ENCODE measurements at regions not wholly inside any gene's neighbourhood (a gene's known extent, or its start where the extent isn't known, plus 50 kb on each side); places are given as distances from the start of the nearest gene placed in this dataset.
"Not testable (repeated sequence)": the region's sequence is repeated elsewhere in the genome, so short reads cannot be mapped to it uniquely, and the experiment has no call there.

DNA sequence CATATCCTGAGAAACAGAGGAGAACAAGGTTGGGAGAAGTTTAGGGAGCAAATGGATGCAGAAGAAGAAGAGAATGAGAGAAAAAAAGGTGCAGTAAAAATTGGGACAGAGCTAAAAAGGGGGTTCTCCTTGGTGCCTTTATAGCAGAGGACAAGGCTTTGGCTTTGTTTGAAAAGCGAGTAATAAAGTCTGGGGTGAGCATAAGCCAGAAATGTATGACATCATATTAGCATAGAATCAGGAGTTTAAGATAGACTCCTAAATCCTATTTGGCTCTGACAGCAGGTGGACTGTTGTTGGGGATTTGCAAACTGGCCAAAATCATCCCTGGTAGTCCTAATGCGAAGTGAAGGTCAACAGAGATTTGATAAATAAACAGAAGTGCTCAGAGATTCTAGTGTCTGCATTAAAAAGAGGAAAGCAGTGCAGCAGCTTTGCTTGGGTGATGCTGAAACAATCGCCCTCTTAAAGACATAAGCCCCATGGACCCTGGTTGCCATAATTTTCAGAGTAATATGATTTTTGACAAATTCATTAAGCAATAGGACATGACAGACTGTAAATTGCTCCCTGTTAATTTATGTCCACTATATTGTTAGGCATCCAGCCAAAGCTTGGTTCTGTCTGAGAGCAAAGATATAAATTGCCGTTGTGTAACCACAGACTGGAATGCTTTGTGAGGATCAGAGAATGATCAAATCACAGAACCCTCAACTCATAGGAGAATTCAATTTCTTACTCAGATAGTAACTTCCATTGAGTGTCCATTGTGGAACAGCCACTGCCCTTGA is 385.0 kb upstream of the NFIA start:
- Mint-ChIP-seq H3K4me1 (no peaks in the 10 kb centered on the region), H3K27ac (no peak overlapping the region), H3K27me3 (no peaks in the 10 kb centered on the region), H3K36me3 (ENCODE audit: low read depth) (no peaks in the 10 kb centered on the region), H3K9me3 (no peaks in the 10 kb centered on the region), H3K4me3 (no peak overlapping the region)
- no peak for DNase-seq
- ChIA-PET POLR2A (no interaction called here), CTCF (no interaction called here)

DNA sequence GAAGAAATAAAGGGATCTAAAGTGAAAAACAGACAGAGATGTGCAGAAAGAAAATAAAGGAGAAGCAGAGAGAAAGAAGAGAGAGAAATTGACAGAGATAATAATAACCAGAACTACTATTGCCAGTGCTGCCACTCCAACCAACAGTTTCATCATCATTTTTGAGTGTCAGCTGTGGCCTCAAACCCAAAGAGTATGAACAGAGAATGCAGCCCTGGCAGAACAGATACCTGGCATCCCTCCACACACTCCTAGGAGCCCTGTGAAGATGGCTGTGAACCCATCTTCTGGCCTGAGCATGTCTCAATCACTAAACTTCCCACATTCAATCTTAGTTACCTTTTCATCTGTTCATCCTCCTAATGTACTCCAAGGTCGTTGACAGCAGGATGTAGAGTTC is 385.8 kb upstream of the NFIA start:
- no peaks in the 10 kb centered on the region for H3K36me3 Mint-ChIP-seq (ENCODE audit: low read depth)
- POLR2A ChIA-PET = no interaction called here
- CTCF ChIA-PET = no interaction called here

DNA sequence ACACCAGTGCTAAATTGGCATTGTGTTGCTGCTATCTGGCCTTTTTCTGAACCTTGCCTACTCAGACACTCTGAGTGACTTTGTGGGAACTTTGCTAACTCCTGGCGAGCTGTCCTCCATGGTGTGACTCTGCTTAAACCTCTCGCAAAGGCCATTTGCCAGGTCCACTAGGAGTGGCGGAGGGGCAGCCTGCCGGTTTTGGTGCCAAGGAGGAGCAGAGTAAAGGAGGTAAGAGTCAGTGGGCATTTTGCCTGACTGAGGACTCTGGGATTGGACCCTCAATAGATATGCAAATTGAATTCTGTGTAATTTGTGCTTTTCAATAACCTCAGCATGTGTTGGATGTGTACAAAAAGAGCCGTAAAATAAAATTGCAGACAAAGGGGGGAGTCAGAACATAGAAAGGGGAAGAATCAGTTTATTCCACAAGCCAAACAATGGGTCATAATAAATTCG is 386.6 kb upstream of the NFIA start:
- no peaks in the 10 kb centered on the region for H3K27me3 Mint-ChIP-seq
- H3K36me3 Mint-ChIP-seq (ENCODE audit: low read depth) = no peaks in the 10 kb centered on the region
- H3K9me3 Mint-ChIP-seq = no peaks in the 10 kb centered on the region
- DNase-seq = no peak
- H3K27ac Mint-ChIP-seq = no peak overlapping the region
- POLR2A ChIA-PET = no interaction called here
- H3K4me3 Mint-ChIP-seq = no peak overlapping the region
- no peaks in the 10 kb centered on the region for H3K4me1 Mint-ChIP-seq
- CTCF ChIA-PET = no interaction called here

More for the DNA sequence above, 385.8 kb upstream of the NFIA start:
- H3K27ac Mint-ChIP-seq = no peak overlapping the region
- H3K9me3 Mint-ChIP-seq = no peaks in the 10 kb centered on the region
- no peaks in the 10 kb centered on the region for H3K4me1 Mint-ChIP-seq
- no peaks in the 10 kb centered on the region for H3K27me3 Mint-ChIP-seq
- H3K4me3 Mint-ChIP-seq = no peak overlapping the region
- DNase-seq = no peak

DNA sequence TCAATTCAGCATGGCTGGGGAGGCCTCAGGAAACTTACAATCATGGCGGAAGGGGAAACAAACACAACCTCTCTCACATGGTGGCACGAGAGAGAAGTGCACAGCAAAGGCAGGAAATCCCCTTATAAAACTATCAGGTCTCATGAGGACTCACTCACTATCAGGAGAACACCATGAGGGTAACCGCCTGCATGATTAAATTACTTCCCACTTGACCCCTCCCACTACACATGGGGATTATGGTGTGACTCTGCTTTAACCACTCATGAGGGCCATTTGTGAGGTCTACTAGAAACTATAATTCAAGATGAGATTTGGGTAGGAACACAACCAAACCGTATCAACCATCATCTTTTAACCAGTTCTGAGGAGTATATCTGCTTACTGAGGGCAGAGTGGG is 387.4 kb upstream of the NFIA start:
- DNase-seq = no peak
- H3K9me3 Mint-ChIP-seq = no peaks in the 10 kb centered on the region
- H3K36me3 Mint-ChIP-seq (ENCODE audit: low read depth) = no peaks in the 10 kb centered on the region
- no peak overlapping the region for H3K4me3 Mint-ChIP-seq
- H3K27me3 Mint-ChIP-seq = no peaks in the 10 kb centered on the region
- ChIA-PET POLR2A (no interaction called here), CTCF (no interaction called here)
- H3K27ac Mint-ChIP-seq = no peak overlapping the region
- H3K4me1 Mint-ChIP-seq = no peaks in the 10 kb centered on the region

DNA sequence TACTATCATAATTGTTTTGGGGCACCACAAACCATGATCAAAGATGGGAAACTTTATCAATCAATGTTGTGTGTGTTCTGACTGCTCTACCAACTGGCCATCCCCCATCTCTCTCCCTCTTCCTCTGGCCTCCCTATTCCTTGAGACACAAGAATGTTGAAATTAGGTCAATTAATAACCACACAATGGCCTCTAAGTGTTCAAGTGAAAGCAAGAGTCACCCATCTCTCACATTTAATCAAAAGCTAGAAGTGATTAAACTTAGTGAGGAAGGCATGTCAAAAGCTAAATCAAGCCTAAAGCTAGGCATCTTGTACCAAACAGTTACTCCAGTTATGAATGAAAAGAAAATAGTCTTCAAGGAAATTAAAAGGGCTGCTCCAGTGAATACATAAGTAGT is 390.3 kb upstream of the NFIA start:
- ChIA-PET POLR2A (no interaction called here), CTCF (no interaction called here)
- Mint-ChIP-seq H3K36me3 (ENCODE audit: low read depth) (no peaks in the 10 kb centered on the region), H3K4me3 (no peak overlapping the region), H3K27me3 (no peaks in the 10 kb centered on the region), H3K9me3 (peaks cover 2% of the 10 kb centered on the region), H3K27ac (no peak overlapping the region), H3K4me1 (no peaks in the 10 kb centered on the region)
- DNase-seq = no peak

DNA sequence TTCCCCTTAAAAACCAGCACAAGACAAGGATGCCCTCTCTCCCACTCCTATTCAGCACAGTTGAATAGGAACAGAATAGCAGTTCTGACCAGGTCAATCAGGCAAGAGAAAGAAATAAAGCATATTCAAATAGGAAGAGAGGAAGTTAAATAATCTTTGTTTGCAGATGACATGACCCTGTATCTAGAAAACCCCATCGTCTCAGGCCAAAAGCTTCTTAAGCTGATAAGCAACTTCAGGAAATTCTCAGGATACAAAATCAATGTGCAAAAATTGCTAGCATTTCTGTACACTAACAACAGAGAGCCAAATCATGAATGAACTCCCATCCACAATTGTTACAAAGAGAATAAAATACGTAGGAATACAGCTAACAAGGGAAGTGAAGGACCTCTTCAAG is 394.1 kb upstream of the NFIA start:
- CTCF ChIA-PET; POLR2A ChIA-PET; H3K36me3 Mint-ChIP-seq (ENCODE audit: low read depth); H3K27me3 Mint-ChIP-seq; H3K9me3 Mint-ChIP-seq; H3K4me1 Mint-ChIP-seq; H3K4me3 Mint-ChIP-seq; H3K27ac Mint-ChIP-seq; DNase-seq: not testable (repeated sequence)

DNA sequence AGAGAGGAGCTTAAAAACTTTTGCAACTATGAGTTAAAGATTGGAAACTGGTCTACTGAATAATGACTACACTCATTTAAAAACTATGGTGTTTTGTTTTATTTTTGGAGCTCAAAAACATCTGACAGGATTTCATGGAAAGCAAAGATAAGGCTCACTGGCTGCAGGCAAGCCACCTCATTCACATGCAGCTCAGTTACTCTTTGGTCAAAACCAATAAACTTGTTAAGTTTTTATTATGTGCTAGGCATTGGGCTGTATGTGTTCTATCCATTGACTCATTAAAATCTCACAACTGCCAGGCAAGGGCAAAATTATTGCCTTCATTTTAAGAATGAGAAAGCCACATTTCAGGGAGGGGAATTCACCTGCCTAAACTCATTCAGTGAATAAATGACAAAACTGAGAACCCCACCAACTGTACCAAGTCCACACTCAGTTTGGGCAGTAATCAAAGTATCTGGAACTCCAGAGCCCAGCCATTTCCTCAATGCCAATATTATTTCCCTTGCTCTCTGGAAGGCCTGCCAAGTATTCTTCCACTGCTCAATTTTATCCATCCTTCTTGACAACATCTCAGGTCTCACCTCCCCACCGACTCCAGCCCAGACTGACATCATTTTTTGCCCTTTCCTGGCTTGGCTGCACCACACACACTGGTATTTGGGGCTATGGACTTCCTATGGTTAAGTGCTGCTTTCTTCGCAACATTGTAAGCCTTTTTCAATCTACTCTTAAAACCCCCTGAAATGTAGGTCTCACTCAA is 401.1 kb upstream of the NFIA start:
- Mint-ChIP-seq H3K4me3 (no peak overlapping the region), H3K9me3 (no peaks in the 10 kb centered on the region), H3K36me3 (ENCODE audit: low read depth) (no peaks in the 10 kb centered on the region), H3K4me1 (no peaks in the 10 kb centered on the region), H3K27me3 (no peaks in the 10 kb centered on the region), H3K27ac (no peak overlapping the region)
- POLR2A ChIA-PET = no interaction called here
- DNase-seq = no peak
- CTCF ChIA-PET = no interaction called here

DNA sequence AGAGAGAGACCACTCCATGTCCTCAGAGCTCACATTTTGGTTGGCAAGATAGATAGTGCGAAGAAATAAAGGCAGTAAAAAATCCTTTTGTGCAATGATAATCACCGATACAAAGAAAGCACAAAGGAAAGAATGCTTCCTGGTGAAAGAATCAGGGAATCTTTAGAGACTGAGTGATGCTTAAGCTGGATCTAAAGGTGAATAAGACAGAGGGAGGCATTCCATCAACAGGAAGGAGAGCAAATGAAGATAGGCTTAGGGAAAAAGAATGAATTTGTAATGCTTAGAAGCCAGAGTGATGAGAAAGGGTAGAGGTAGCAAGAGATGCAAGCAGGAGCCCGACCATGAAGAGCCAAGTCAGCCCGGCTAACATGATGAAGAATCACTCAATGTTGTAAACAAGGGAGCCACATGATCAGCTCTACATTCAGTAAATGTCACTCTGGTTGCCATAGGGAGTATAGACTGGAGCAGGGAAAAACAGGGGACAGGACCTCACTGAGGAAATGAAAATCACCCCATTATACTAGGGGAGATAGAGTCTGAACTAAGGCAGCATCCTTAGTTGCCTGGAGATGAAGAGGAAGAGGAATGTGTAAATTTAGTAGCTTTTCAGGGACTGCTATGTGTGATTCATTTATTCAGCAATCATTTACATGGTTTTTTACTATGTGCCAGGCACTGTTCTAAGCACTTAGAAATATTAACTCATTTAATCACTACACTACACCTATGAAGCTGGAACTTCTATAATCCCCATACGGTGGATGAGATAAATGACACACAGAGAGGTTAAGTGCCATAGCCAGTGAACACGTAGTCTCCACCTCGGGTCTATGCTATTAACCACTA is 402.6 kb upstream of the NFIA start:
- H3K27ac Mint-ChIP-seq = no peak overlapping the region
- no peaks in the 10 kb centered on the region for H3K9me3 Mint-ChIP-seq
- no peaks in the 10 kb centered on the region for H3K36me3 Mint-ChIP-seq (ENCODE audit: low read depth)
- no peaks in the 10 kb centered on the region for H3K4me1 Mint-ChIP-seq
- POLR2A ChIA-PET = no interaction called here
- CTCF ChIA-PET = no interaction called here
- no peak overlapping the region for H3K4me3 Mint-ChIP-seq
- no peak for DNase-seq
- H3K27me3 Mint-ChIP-seq = no peaks in the 10 kb centered on the region

DNA sequence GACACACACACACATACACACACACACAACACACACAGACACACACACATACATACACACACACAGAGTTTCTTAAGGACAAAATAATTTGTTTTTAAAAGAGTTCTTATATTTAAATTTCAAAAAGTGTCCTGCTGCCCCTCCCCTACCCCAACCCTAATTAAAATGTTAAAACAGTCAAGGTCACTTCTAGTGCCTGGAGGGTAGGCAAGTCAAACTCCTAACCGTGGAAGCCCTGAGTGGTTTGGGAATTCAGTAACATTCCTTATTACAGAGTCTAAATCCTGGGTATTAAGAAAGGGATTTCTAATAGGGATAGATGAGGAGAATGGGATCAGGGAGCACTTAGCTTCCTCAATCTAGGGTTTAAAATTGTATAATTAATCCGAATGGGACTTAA is 403.6 kb upstream of the NFIA start:
- no peaks in the 10 kb centered on the region for H3K9me3 Mint-ChIP-seq
- H3K36me3 Mint-ChIP-seq (ENCODE audit: low read depth) = no peaks in the 10 kb centered on the region
- ChIA-PET POLR2A (no interaction called here), CTCF (no interaction called here)
- DNase-seq = no peak
- H3K27me3 Mint-ChIP-seq = no peaks in the 10 kb centered on the region
- H3K4me3 Mint-ChIP-seq = no peak overlapping the region
- H3K4me1 Mint-ChIP-seq = no peaks in the 10 kb centered on the region
- no peak overlapping the region for H3K27ac Mint-ChIP-seq

DNA sequence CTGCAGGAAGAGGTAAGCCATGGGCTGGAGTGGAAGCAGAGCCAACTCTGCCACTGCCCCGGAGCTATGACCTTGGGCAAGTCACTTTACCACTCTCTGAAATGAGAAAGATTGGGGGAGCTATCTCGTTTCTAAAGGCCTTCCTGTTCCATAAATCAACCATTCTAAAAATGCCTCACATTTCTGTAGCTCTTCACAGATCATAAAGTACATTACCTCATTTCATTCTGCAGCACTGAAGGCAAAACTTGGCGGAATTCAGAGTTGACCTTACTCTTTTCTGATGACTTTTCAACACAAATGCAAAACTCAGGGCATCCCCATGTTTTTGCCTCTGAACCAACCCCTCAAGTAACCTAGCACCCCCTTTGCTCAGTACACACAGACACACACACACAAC is 404.0 kb upstream of the NFIA start:
- Mint-ChIP-seq H3K27ac (no peak overlapping the region), H3K9me3 (no peaks in the 10 kb centered on the region), H3K36me3 (ENCODE audit: low read depth) (no peaks in the 10 kb centered on the region), H3K4me1 (no peaks in the 10 kb centered on the region), H3K27me3 (no peaks in the 10 kb centered on the region), H3K4me3 (no peak overlapping the region)
- ChIA-PET POLR2A (no interaction called here), CTCF (interaction anchor here (0.5 kb wide), 1 partner anchor 159 kb away, joined by 3 read pairs; no protein-coding TSS in a partner anchor)
- DNase-seq = no peak

DNA sequence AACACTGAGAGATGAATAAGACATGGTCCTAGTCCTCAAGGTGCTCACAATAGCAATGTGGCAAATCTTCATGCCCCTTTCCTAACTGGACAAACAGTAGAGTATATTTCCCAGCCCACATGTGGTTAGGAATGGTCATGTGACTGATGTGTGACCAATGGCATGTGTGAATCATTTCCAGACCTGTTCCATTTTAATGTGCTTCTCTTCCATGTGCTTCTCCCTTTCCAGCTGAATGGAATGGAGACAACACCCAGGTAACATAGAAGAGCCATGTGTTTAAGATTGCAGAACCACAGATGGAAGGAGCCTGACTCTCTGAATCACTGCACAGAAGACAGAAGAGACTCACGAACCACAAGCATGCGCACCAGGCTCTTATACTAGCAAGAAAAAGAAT is 409.9 kb upstream of the NFIA start:
- Mint-ChIP-seq H3K27ac (no peak overlapping the region), H3K27me3 (no peaks in the 10 kb centered on the region), H3K36me3 (ENCODE audit: low read depth) (no peaks in the 10 kb centered on the region), H3K4me3 (no peak overlapping the region), H3K9me3 (no peaks in the 10 kb centered on the region), H3K4me1 (no peaks in the 10 kb centered on the region)
- DNase-seq = no peak
- CTCF ChIA-PET = no interaction called here
- POLR2A ChIA-PET = no interaction called here

DNA sequence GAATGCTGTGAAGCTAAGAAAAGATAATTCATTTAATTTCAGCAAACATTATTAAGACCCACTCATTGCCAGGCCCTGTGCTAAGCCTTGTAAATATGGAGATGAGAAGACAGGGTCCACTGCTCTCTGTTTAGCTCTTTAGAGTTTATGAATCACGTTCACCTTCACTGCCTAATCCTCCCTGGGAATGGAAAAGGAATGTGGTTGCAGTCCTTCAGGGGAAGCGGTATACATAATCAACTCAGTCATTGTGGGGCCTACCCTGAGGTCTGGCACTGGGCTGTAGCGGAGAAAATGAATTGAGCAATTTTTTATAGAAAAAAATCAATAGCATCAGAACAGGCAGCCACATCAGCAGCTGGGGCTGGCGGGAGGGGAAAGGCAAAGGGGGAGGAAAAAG is 412.1 kb upstream of the NFIA start:
- DNase-seq = no peak
- no peak overlapping the region for H3K27ac Mint-ChIP-seq
- no peak overlapping the region for H3K4me3 Mint-ChIP-seq
- H3K4me1 Mint-ChIP-seq = no peaks in the 10 kb centered on the region
- ChIA-PET POLR2A (no interaction called here), CTCF (no interaction called here)
- no peaks in the 10 kb centered on the region for H3K27me3 Mint-ChIP-seq
- H3K9me3 Mint-ChIP-seq = no peaks in the 10 kb centered on the region
- no peaks in the 10 kb centered on the region for H3K36me3 Mint-ChIP-seq (ENCODE audit: low read depth)

DNA sequence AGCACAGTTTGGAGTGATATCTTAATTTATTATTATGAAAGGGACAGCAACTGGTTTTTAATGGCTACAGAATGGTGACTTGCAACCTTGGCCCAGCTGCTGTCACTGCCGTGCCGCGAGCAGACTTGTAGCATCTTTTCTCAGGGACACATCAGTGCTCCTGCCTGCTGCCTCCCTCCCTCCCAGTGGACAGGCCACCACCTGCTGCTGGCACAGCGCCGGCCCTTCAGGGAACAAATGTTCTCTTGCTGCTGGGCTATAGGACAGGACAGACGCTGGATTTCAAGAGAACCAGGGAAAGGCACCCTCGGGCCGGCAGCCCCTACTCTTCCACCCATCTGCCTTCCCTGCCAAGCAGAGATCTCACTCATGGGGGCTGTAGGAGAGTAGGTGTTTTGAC is 413.8 kb upstream of the NFIA start:
- ChIA-PET CTCF (no interaction called here), POLR2A (no interaction called here)
- H3K4me3 Mint-ChIP-seq = no peak overlapping the region
- no peak overlapping the region for H3K27ac Mint-ChIP-seq
- no peaks in the 10 kb centered on the region for H3K4me1 Mint-ChIP-seq
- no peak for DNase-seq
- no peaks in the 10 kb centered on the region for H3K9me3 Mint-ChIP-seq
- H3K36me3 Mint-ChIP-seq (ENCODE audit: low read depth) = no peaks in the 10 kb centered on the region
- no peaks in the 10 kb centered on the region for H3K27me3 Mint-ChIP-seq

Data from activated CD4-positive, alpha-beta T cell treated with anti-CD3 and anti-CD28 coated beads, Interleukin-2, amount 10 ng/mL, durations not matched to agents 7 days and 5 days (primary cell).